GM12878 (cell line): ENCODE measurements at regions not wholly inside any gene's neighbourhood (a gene's known extent, or its start where the extent isn't known, plus 50 kb on each side); places are given as distances from the start of the nearest gene placed in this dataset.

Experiments
- ATAC-seq: fragments of 200-7000 bp; cut with Tn5 transposase; 3 replicates; pipeline ENCODE4 v1.9.1; 2020; ENCODE audit warnings: mild to moderate bottlenecking, moderate library complexity
- BruUV-seq: library from RNA; stranded (reverse); fragments of 400-500 nt; replicated peaks from 2 replicates; lab custom pipeline; 2021; lab: Mats Ljungman, UMichigan
- CTCF ChIA-PET: fragments of 300-600 bp; sonication (Branson Sonifier 250); formaldehyde crosslinking; extraction: SDS; loops from one replicate; lab custom pipeline; 2021; ENCODE audit warnings: inconsistent platforms; lab: Yijun Ruan, JAX
- POLR2A ChIA-PET: fragments of 350-600 bp; formaldehyde crosslinking; extraction: SDS; loops from one replicate; lab custom pipeline; 2021; ENCODE audit warnings: inconsistent platforms; lab: Charles Lee
- RAD21 ChIA-PET: fragments of 300-600 bp; sonication (Branson Sonifier 250); formaldehyde crosslinking; loops from one replicate; lab custom pipeline; 2023; ENCODE audit warnings: antibody characterized with exemption; ENCODE audit not compliant: unreplicated experiment; lab: Charles Lee
- SMC1A ChIA-PET: fragments of 300-600 bp; sonication (Branson Sonifier 250); formaldehyde crosslinking; loops from one replicate; lab custom pipeline; 2023; ENCODE audit not compliant: unreplicated experiment, uncharacterized antibody; lab: Charles Lee
- DNase-seq: peaks from one replicate; pipeline ENCODE4 v3.0.0-alpha.2; 2011; ENCODE audit warnings: low read depth, low spot score
- FAIRE-seq: peaks from 3 replicates; lab custom pipeline; 2011; peaks lifted over from hg19 to GRCh38; lab: Jason Lieb, UNC
- H2AFZ ChIP-seq: 2 replicates; pipeline ENCODE4 v1.6.0; 2011; ENCODE audit warnings: low read depth, low read length, control low read depth; ENCODE audit not compliant: control insufficient read depth
- H3K27ac ChIP-seq: 2 replicates; pipeline ENCODE4 v1.5.1; 2011; ENCODE audit warnings: control low read depth; ENCODE audit not compliant: control insufficient read depth, insufficient read depth
- H3K27me3 ChIP-seq, 2 experiments: replicated peaks in 1 of 2; 2 replicates each; pipeline versions ENCODE4 v1.6.0 to v1.6.1; 2011; ENCODE audit warnings: low read length in 1 of 2; ENCODE audit not compliant: control insufficient read depth in 2 of 2, insufficient read depth in 2 of 2
- H3K36me3 ChIP-seq, 2 experiments: 2 replicates each; pipeline ENCODE4 v1.5.1; 2011; ENCODE audit warnings: low read length in 1 of 2; ENCODE audit not compliant: control insufficient read depth in 2 of 2, insufficient read depth in 2 of 2
- H3K4me1 ChIP-seq: 2 replicates; pipeline ENCODE4 v1.6.1; 2011; ENCODE audit warnings: mild to moderate bottlenecking, low read length, moderate library complexity, mixed read lengths; ENCODE audit not compliant: control insufficient read depth, insufficient read depth
- H3K4me2 ChIP-seq: 2 replicates; pipeline ENCODE4 v1.6.0; 2011; ENCODE audit warnings: control low read depth; ENCODE audit not compliant: control insufficient read depth, insufficient read depth
- H3K4me3 ChIP-seq: fragments of 200-600 bp; sonication (generic); 2 replicates; pipeline ENCODE4 v1.5.1; 2016
- H3K79me2 ChIP-seq: 2 replicates; pipeline ENCODE4 v1.6.0; 2011; ENCODE audit warnings: low read length; ENCODE audit not compliant: control insufficient read depth, insufficient read depth
- H3K9ac ChIP-seq: 2 replicates; pipeline ENCODE4 v1.8.0; 2011; ENCODE audit warnings: low read length, control low read depth, mixed read lengths; ENCODE audit not compliant: control insufficient read depth, insufficient read depth
- H3K9me3 ChIP-seq: replicated peaks from 3 replicates; pipeline ENCODE4 v1.5.1; 2011; ENCODE audit warnings: mild to moderate bottlenecking, low read length; ENCODE audit not compliant: control insufficient read depth, insufficient read depth
- H4K20me1 ChIP-seq: 2 replicates; pipeline ENCODE4 v1.6.0; 2011; ENCODE audit not compliant: control insufficient read depth, insufficient read depth
- MYC ChIP-seq: IDR thresholded peaks from 2 replicates; pipeline ENCODE4 v1.6.1; 2011; ENCODE audit warnings: mild to moderate bottlenecking, low read length, moderate library complexity, inconsistent platforms; ENCODE audit not compliant: insufficient read depth, insufficient replicate concordance, insufficient read length, severe bottlenecking
- RELA ChIP-seq: fragments of 450-650 bp; IDR thresholded peaks from 2 replicates; pipeline ENCODE4 v1.8.0; 2014; ENCODE audit warnings: borderline replicate concordance; ENCODE audit not compliant: partially characterized antibody
- TAF1 ChIP-seq: IDR thresholded peaks from 2 replicates; pipeline ENCODE4 v1.6.1; 2011; ENCODE audit warnings: mild to moderate bottlenecking, low read depth, low read length, borderline replicate concordance
- TBL1XR1 ChIP-seq: IDR thresholded peaks from 2 replicates; pipeline ENCODE4 v1.6.1; 2012; ENCODE audit warnings: low read depth, low read length, improper control_type of control experiment
- YY1 ChIP-seq: IDR thresholded peaks from 2 replicates; pipeline ENCODE4 v1.6.1; 2011; ENCODE audit warnings: low read depth, mild to moderate bottlenecking, low read length
- ZNF687 ChIP-seq: fragments of 450-650 bp; IDR thresholded peaks from 2 replicates; pipeline ENCODE4 v1.6.1; 2017; ENCODE audit warnings: mild to moderate bottlenecking, moderate library complexity
- WGBS: methylation state at CpG from one replicate; pipeline ENCODE4 v1.1.6; 2016; ENCODE audit warnings: low lambda C conversion rate; ENCODE audit not compliant: insufficient replicate concordance, insufficient coverage; ENCODE audit errors: missing lambda C conversion rate; 5-methylcytosine and 5-hydroxymethylcytosine counted together
- in situ Hi-C: fragments of 300-500 bp; cut with MboI; formaldehyde crosslinking; loops from 9 replicates; pipeline ENCODE4 v1.14.3; 2018; ENCODE audit warnings: mixed read lengths
- intact Hi-C: fragments of 100-400 bp; cut with micrococcal nuclease; formaldehyde crosslinking; loops from one replicate; pipeline ENCODE4 v1.14.2; 2022; ENCODE audit not compliant: unreplicated experiment

DNA sequence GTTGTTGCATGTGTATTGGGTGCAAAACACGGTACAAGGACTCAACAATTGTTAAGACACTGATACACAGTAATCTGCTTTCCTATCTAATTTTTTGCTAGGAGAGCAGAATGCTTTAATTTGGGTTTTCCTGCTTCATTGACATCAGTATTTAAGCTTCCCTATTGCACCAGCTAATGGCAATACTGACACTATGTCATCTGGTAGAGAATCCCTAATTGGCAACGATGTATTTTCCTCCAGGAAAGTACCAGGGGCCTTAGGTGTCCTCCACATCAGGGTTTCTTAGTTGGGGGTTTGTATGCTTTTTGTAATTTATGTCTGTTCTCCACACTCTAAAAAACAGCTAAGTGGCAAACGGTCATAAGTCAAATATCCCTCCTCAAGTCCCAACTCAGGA lies 76.5 kb upstream of the FRY start:
- DNase-seq, result no peak

More for the DNA sequence above, 76.5 kb upstream of the FRY start:
- no peak for FAIRE-seq
- POLR2A ChIA-PET, result no interaction called here
- H3K9me3 ChIP-seq, result peaks cover 2% of the 10 kb centered on the region; the same call in 2 of the 3 replicates
- BruUV-seq, result no TSS peak
- no peak for TF ChIP-seq TBL1XR1
- TF ChIP-seq RELA, result no peak
- TF ChIP-seq MYC, result no peak
- TF ChIP-seq YY1, result no peak
- no peak for TF ChIP-seq TAF1
- TF ChIP-seq ZNF687, result no peak
- TF ChIP-seq, all 136 proteins: peak for 0
- Histone ChIP-seq H3K79me2 (no peaks in the 10 kb centered on the region), H3K27ac (no peak overlapping the region), H2AFZ (no peak overlapping the region), H3K36me3 (no peaks in the 10 kb centered on the region), H3K4me3 (no peak overlapping the region), H3K9ac (no peak overlapping the region), H3K27me3 (no peaks in the 10 kb centered on the region), H4K20me1 (no peaks in the 10 kb centered on the region), H3K4me2 (no peak overlapping the region), H3K4me1 (peaks cover 13% of the 10 kb centered on the region)
- CTCF ChIA-PET, result interaction anchor here (1.2 to 2.6 kb wide), 4 partner anchors 9 to 351 kb away, joined by 3 to 14 read pairs (median 6); no protein-coding TSS in a partner anchor
- SMC1A ChIA-PET, result interaction anchor here (1.1 to 8.6 kb wide), 3 partner anchors 10 to 211 kb away, joined by 3 to 89 read pairs (median 4); no protein-coding TSS in a partner anchor
- in situ Hi-C loops, result no loop called here
- no peak for ATAC-seq
- intact Hi-C loops, result no loop called here
- WGBS, result 61% methylated on average over 3 of the region's 3 CpGs
- RAD21 ChIA-PET, result interaction anchor here (0.6 to 1.0 kb wide), 3 partner anchors 8 to 15 kb away, joined by 3 to 4 read pairs (median 3); no protein-coding TSS in a partner anchor
